B cell (primary cell): ENCODE measurements at regions not wholly inside any gene's neighbourhood (a gene's known extent, or its start where the extent isn't known, plus 50 kb on each side); places are given as distances from the start of the nearest gene placed in this dataset.

Experiments used
- ATAC-seq: fragments of 200-7000 bp; cut with Tn5 transposase; one replicate; pipeline ENCODE4 v1.10.0; 2021; ENCODE audit warnings: low read depth, mild to moderate bottlenecking, moderate number of reproducible peaks, moderate library complexity
- CTCF ChIA-PET: fragments of 350-600 bp; sonication (Branson Sonifier 250); formaldehyde crosslinking; loops from one replicate; lab custom pipeline; 2021; ENCODE audit warnings: antibody characterized with exemption, inconsistent platforms; lab: Charles Lee
- POLR2A ChIA-PET: fragments of 350-600 bp; sonication (Branson Sonifier 250); formaldehyde crosslinking; loops from one replicate; lab custom pipeline; 2021; ENCODE audit warnings: antibody characterized with exemption; lab: Charles Lee
- DNase-seq: peaks from one replicate; pipeline ENCODE4 v3.0.0; 2013
- H2AFZ ChIP-seq: 2 replicates; pipeline ENCODE4 v1.6.1; 2012; ENCODE audit warnings: mild to moderate bottlenecking, low read depth, low read length; ENCODE audit not compliant: insufficient read depth, poor library complexity, severe bottlenecking
- H3K27ac ChIP-seq, 2 donors: 1 replicate in 1 of 2; 2 replicates in 1 of 2; pipeline ENCODE4 v1.5.1; 2012 to 2013; ENCODE audit warnings: low read length in 2 of 2, mild to moderate bottlenecking in 2 of 2, moderate library complexity in 1 of 2
- H3K27me3 ChIP-seq, 4 experiments: fragments of 200-600 bp in 1 of 4; sonication (generic) in 1 of 4; replicated peaks in 1 of 4; 1 replicate in 2 of 4; 2 replicates in 2 of 4; pipeline versions ENCODE4 v1.6.1 to v1.7.0; 2013 to 2016; ENCODE audit warnings: low read length in 3 of 4, mild to moderate bottlenecking in 2 of 4, mixed read lengths in 1 of 4, moderate library complexity in 1 of 4; ENCODE audit not compliant: insufficient read depth in 4 of 4, control insufficient read depth in 3 of 4; ENCODE audit errors: control extremely low read depth in 1 of 4
- H3K36me3 ChIP-seq, 2 experiments: replicated peaks in 1 of 2; 1 replicate in 1 of 2; 2 replicates in 1 of 2; pipeline versions ENCODE4 v1.6.1 to v1.7.1; 2013; ENCODE audit warnings: low read length in 1 of 2; ENCODE audit not compliant: insufficient read depth in 2 of 2, control insufficient read depth in 1 of 2; ENCODE audit errors: control extremely low read depth in 1 of 2, extremely low read depth in 1 of 2
- H3K4me1 ChIP-seq, 2 donors: fragments of 200-600 bp in 1 of 2; sonication (generic) in 1 of 2; 1 replicate in 1 of 2; 2 replicates in 1 of 2; pipeline versions ENCODE4 v1.5.1 to v1.6.1; 2013 to 2017; ENCODE audit warnings: low read length in 2 of 2; ENCODE audit not compliant: control insufficient read depth in 2 of 2, insufficient read depth in 2 of 2
- H3K4me2 ChIP-seq: replicated peaks from 2 replicates; pipeline ENCODE3; 2012; ENCODE audit warnings: mild to moderate bottlenecking, low read depth, low read length; ENCODE audit not compliant: poor library complexity, severe bottlenecking
- H3K4me3 ChIP-seq, 5 experiments: fragments of 200-600 bp in 1 of 5; sonication (generic) in 1 of 5; 1 replicate in 3 of 5; 2 replicates in 2 of 5; pipeline versions ENCODE4 v1.5.1 to v1.7.0; 2011 to 2016; ENCODE audit warnings: low read length in 4 of 5, mild to moderate bottlenecking in 4 of 5, low read depth in 2 of 5, control low read depth in 1 of 5, moderate library complexity in 1 of 5; ENCODE audit not compliant: insufficient read depth in 1 of 5; ENCODE audit errors: control extremely low read depth in 1 of 5, extremely low read depth in 1 of 5
- H3K79me2 ChIP-seq: fragments of 200-600 bp; sonication (generic); one replicate; pipeline ENCODE4 v1.6.0; 2016; ENCODE audit warnings: low read length; ENCODE audit not compliant: control insufficient read depth, insufficient read depth
- H3K9ac ChIP-seq: fragments of 200-600 bp; sonication (generic); 2 replicates; pipeline ENCODE4 v1.6.1; 2017; ENCODE audit warnings: mild to moderate bottlenecking, low read length, moderate library complexity
- H3K9me3 ChIP-seq, 3 donors: one replicate each; pipeline versions ENCODE4 v1.6.1 to v1.7.1; 2013; ENCODE audit warnings: low read length in 2 of 3; ENCODE audit not compliant: control insufficient read depth in 2 of 3, insufficient read depth in 1 of 3; ENCODE audit errors: control extremely low read depth in 1 of 3
- H4K20me1 ChIP-seq: 2 replicates; pipeline ENCODE4 v1.6.0; 2012; ENCODE audit warnings: mild to moderate bottlenecking, low read length; ENCODE audit not compliant: insufficient read depth, control insufficient read depth, poor library complexity, severe bottlenecking
- H3K27ac Mint-ChIP-seq: one replicate; pipeline ENCODE4 v1.8.0; 2021; ENCODE audit warnings: mixed read lengths
- H3K27me3 Mint-ChIP-seq: one replicate; pipeline ENCODE4 v1.8.0; 2021; ENCODE audit warnings: mixed read lengths
- H3K4me1 Mint-ChIP-seq: one replicate; pipeline ENCODE4 v1.8.0; 2021; ENCODE audit warnings: mixed read lengths
- H3K4me3 Mint-ChIP-seq: one replicate; pipeline ENCODE4 v1.8.0; 2021; ENCODE audit warnings: mixed read lengths
- H3K9me3 Mint-ChIP-seq: one replicate; pipeline ENCODE4 v1.8.0; 2022; ENCODE audit warnings: mixed read lengths; ENCODE audit not compliant: insufficient read depth
- EZH2 ChIP-seq: IDR thresholded peaks from 2 replicates; pipeline ENCODE4 v1.6.1; 2012; ENCODE audit warnings: borderline replicate concordance, low read depth, mild to moderate bottlenecking, moderate library complexity, low read length; ENCODE audit not compliant: insufficient read depth, poor library complexity, severe bottlenecking
- WGBS: methylation state at CpG from one replicate; pipeline ENCODE4 v1.1.5; 2013; ENCODE audit warnings: missing lambda C conversion rate; ENCODE audit not compliant: insufficient coverage; 5-methylcytosine and 5-hydroxymethylcytosine counted together
- intact Hi-C: fragments of 100-400 bp; cut with micrococcal nuclease; formaldehyde crosslinking; loops from one replicate; pipeline ENCODE4 v1.10.0; 2022
- TF ChIP-seq, protein P1 (sequence below): fragments of 200-600 bp; IDR thresholded peaks from one replicate; pipeline ENCODE4 v1.8.0; 2022; ENCODE audit warnings: antibody characterized with exemption, mild to moderate bottlenecking

DNA sequence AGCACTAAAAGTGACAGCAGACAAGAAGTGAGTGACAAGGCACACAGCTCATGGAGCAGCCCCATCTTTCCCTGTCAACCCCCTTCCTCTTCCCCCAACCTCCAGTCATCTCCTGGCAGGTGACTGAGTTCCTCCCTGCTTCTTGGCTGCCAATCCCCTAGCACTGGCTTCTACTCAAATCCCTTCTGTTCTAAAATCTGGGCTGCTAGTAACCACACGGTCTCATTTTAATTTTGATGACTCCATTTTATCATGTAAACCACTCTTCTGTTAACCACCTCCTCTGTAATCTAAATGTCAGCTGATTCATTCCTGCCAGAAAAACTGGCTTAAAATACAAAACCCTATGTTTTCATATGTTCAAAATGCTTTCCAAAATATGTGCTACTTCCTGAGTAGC lies 419.8 kb upstream of the MON1B start:
- peaks cover 2% of the 10 kb centered on the region for H3K9me3 Mint-ChIP-seq

GRCh38 chr16:76777721-76778465 lies 413.1 kb upstream of the MON1B start:
- CTCF ChIA-PET = no interaction called here
- intact Hi-C loops = no loop called here
- no peak overlapping the region for H3K27ac Mint-ChIP-seq

More for the DNA sequence above, 419.8 kb upstream of the MON1B start:
- Histone ChIP-seq H3K9me3 (peaks cover 0 to 3% (median 0%) of the 10 kb centered on the region in 3 donors), H3K36me3 (no peaks in the 10 kb centered on the region), H3K79me2 (no peaks in the 10 kb centered on the region), H3K4me3 (no peak overlapping the region), H3K9ac (no peak overlapping the region), H3K27me3 (no peaks in the 10 kb centered on the region), H4K20me1 (no peaks in the 10 kb centered on the region), H3K4me2 (no peak overlapping the region), H3K27ac (no peak overlapping the region), H2AFZ (no peak overlapping the region), H3K4me1 (no peaks in the 10 kb centered on the region)
- no CpG with 5 or more reads among the region's 1 CpG for WGBS
- Mint-ChIP-seq H3K4me3 (no peak overlapping the region), H3K4me1 (no peaks in the 10 kb centered on the region), H3K27me3 (no peaks in the 10 kb centered on the region), H3K27ac (no peak overlapping the region)
- POLR2A ChIA-PET = no interaction called here
- CTCF ChIA-PET = no interaction called here
- no peak for ATAC-seq
- intact Hi-C loops = no loop called here
- no peak for DNase-seq
- TF ChIP-seq, protein P1, sequence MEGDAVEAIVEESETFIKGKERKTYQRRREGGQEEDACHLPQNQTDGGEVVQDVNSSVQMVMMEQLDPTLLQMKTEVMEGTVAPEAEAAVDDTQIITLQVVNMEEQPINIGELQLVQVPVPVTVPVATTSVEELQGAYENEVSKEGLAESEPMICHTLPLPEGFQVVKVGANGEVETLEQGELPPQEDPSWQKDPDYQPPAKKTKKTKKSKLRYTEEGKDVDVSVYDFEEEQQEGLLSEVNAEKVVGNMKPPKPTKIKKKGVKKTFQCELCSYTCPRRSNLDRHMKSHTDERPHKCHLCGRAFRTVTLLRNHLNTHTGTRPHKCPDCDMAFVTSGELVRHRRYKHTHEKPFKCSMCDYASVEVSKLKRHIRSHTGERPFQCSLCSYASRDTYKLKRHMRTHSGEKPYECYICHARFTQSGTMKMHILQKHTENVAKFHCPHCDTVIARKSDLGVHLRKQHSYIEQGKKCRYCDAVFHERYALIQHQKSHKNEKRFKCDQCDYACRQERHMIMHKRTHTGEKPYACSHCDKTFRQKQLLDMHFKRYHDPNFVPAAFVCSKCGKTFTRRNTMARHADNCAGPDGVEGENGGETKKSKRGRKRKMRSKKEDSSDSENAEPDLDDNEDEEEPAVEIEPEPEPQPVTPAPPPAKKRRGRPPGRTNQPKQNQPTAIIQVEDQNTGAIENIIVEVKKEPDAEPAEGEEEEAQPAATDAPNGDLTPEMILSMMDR = no peak
- TF ChIP-seq EZH2 = no peak

More at GRCh38 chr16:76777721-76778465, 413.1 kb upstream of the MON1B start:
- no peak for DNase-seq
- Histone ChIP-seq H3K27me3 (no peaks in the 10 kb centered on the region), H3K4me2 (no peak overlapping the region), H2AFZ (no peak overlapping the region), H4K20me1 (no peaks in the 10 kb centered on the region), H3K36me3 (no peaks in the 10 kb centered on the region), H3K9me3 (no peaks in the 10 kb centered on the region), H3K79me2 (no peaks in the 10 kb centered on the region), H3K4me1 (no peaks in the 10 kb centered on the region), H3K27ac (no peak overlapping the region), H3K4me3 (no peak overlapping the region), H3K9ac (no peak overlapping the region)
- Mint-ChIP-seq H3K9me3 (no peaks in the 10 kb centered on the region), H3K4me3 (no peak overlapping the region), H3K4me1 (no peaks in the 10 kb centered on the region), H3K27me3 (no peaks in the 10 kb centered on the region)
- no peak for ATAC-seq
- TF ChIP-seq, protein P1 = no peak
- TF ChIP-seq EZH2 = no peak
- WGBS = no CpG with 5 or more reads among the region's 7 CpGs
- POLR2A ChIA-PET = no interaction called here
